ENCODE measurements at regions not wholly inside any gene's neighbourhood (a gene's known extent, or its start where the extent isn't known, plus 50 kb on each side); places are given as distances from the start of the nearest gene placed in this dataset.

DNA sequence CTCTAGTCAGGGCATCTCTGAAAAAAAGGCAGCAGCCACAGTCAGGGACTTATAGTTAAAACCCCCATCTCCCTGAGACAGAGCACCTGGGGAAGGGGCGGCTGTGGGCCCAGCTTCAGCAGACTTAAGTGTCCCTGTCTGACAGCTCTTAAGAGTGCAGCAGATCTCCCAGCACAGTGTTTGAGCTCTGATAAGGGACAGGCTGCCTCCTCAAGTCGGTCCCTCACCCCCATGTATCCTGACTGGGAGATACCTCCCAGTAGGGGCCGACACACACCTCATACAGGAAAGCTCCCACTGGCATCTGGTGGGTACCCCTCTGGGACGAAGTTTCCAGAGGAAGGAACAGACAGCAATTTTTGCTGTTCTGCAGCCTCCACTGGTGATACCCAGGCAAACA is 129.0 kb downstream of the ANXA5 start:
- no peaks in the 10 kb centered on the region for H3K9me3 ChIP-seq (ENCODE audit: low read length)
- H3K27ac ChIP-seq (ENCODE audit: extremely low read length, insufficient read depth, low read length), result no peak overlapping the region
- FAIRE-seq (no peak), ATAC-seq (no peak), DNase-seq (ENCODE audit: low spot score) (no peak)
- no peak overlapping the region for H2AFZ ChIP-seq (ENCODE audit: low read length)
- POLR2A ChIA-PET, result no interaction called here
- WGBS (ENCODE audit: low lambda C conversion rate), result 20% methylated on average over 4 of the region's 4 CpGs
- H4K20me1 ChIP-seq (ENCODE audit: insufficient read depth, low read length), result no peaks in the 10 kb centered on the region
- in situ Hi-C loops (cut with HindIII; ENCODE audit: extremely low pct_ligation_motif_present, low pct_unique_long_range_greater_than_20kb) (no loop called here), intact Hi-C loops (cut with micrococcal nuclease; ENCODE audit: unreplicated experiment) (no loop called here)
- CTCF ChIA-PET (ENCODE audit: low intra/inter-chr PET ratio, low total read pairs), result no interaction called here
- H3K4me1 ChIP-seq (ENCODE audit: insufficient read depth, low read length), result no peaks in the 10 kb centered on the region
- no peaks in the 10 kb centered on the region for H3K36me3 ChIP-seq (replicated peaks in 1 of 2; ENCODE audit: control insufficient read depth in 1 of 2, insufficient read depth in 2 of 2, low read length in 2 of 2)
- H3K27me3 ChIP-seq (ENCODE audit: control insufficient read depth in 1 of 2, insufficient read depth in 2 of 2, low read length in 2 of 2), result no peaks in the 10 kb centered on the region
- H3K4me3 ChIP-seq (replicated peaks in 1 of 3; ENCODE audit: insufficient read depth in 1 of 3, low read depth in 2 of 3, low read length in 3 of 3), result no peak overlapping the region
- no peak overlapping the region for H3K9ac ChIP-seq (ENCODE audit: insufficient read depth, low read depth, low read length)
- H3K79me2 ChIP-seq (ENCODE audit: insufficient read depth, low read length), result no peaks in the 10 kb centered on the region
- no TSS peak for BruUV-seq (replicated peaks)
- TF ChIP-seq, protein P1, sequence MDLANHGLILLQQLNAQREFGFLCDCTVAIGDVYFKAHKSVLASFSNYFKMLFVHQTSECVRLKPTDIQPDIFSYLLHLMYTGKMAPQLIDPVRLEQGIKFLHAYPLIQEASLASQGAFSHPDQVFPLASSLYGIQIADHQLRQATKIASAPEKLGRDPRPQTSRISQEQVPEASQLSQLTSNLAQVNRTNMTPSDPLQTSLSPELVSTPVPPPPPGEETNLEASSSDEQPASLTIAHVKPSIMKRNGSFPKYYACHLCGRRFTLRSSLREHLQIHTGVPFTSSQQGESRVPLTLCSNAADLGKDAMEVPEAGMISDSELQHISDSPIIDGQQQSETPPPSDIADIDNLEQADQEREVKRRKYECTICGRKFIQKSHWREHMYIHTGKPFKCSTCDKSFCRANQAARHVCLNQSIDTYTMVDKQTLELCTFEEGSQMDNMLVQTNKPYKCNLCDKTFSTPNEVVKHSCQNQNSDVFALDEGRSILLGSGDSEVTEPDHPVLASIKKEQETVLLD (CRISPR knock-in tag; IDR thresholded peaks at IDR 0.05; ENCODE audit: low read depth), result no peak
- TF ChIP-seq MTA3 (CRISPR knock-in tag; IDR thresholded peaks at IDR 0.05) (no peak), ZNF570 (CRISPR knock-in tag; IDR thresholded peaks at IDR 0.05; ENCODE audit: borderline replicate concordance) (no peak), RXRB (CRISPR knock-in tag; IDR thresholded peaks at IDR 0.05; ENCODE audit: borderline replicate concordance) (no peak), ZZZ3 (CRISPR knock-in tag; IDR thresholded peaks at IDR 0.05; ENCODE audit: borderline replicate concordance) (no peak), THAP11 (CRISPR knock-in tag; IDR thresholded peaks at IDR 0.05) (no peak), ZNF713 (CRISPR knock-in tag; IDR thresholded peaks at IDR 0.05) (no peak), NR3C1 (CRISPR knock-in tag; IDR thresholded peaks at IDR 0.05) (no peak), ZNF256 (CRISPR knock-in tag; conservative IDR thresholded peaks at IDR 0.05) (no peak), REPIN1 (CRISPR knock-in tag; IDR thresholded peaks at IDR 0.05; ENCODE audit: borderline replicate concordance, low read depth) (no peak), ZNF12 (CRISPR knock-in tag; IDR thresholded peaks at IDR 0.05) (no peak), ZNF549 (CRISPR knock-in tag; IDR thresholded peaks at IDR 0.05) (no peak)
- TF ChIP-seq, protein P2, sequence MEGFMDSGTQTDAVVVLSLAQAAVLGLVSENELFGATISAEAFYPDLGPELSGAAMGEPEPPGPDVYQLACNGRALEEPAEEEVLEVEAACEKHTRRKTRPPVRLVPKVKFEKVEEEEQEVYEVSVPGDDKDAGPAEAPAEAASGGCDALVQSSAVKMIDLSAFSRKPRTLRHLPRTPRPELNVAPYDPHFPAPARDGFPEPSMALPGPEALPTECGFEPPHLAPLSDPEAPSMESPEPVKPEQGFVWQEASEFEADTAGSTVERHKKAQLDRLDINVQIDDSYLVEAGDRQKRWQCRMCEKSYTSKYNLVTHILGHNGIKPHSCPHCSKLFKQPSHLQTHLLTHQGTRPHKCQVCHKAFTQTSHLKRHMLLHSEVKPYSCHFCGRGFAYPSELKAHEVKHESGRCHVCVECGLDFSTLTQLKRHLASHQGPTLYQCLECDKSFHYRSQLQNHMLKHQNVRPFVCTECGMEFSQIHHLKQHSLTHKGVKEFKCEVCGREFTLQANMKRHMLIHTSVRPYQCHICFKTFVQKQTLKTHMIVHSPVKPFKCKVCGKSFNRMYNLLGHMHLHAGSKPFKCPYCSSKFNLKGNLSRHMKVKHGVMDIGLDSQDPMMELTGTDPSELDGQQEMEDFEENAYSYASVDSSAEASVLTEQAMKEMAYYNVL (CRISPR knock-in tag; IDR thresholded peaks at IDR 0.05; ENCODE audit: borderline replicate concordance), result no peak
- no peak overlapping the region for H3K4me2 ChIP-seq (ENCODE audit: low read depth, low read length)
